ENCODE measurements at regions not wholly inside any gene's neighbourhood (a gene's known extent, or its start where the extent isn't known, plus 50 kb on each side); places are given as distances from the start of the nearest gene placed in this dataset.

DNA sequence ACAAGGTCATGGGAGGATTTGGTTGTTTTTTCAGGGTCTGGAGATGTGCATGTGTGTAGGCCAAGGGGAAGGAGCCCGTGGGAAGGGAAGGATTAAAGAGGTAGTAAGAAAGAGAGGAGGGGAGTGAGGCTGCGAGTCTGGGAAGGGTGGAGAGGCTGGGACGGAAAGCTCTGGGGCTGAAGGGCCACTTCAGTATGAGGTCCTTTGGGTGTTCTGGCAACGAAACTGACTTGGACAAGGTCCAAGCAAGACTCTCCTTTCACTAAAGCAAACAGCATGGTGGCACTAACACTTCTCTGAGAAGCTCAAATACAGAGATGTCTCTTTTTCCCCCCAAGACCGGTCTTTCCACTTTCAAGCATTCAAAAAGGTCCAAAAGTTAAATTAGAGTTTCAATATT is 394.5 kb downstream of the ARHGEF28 start:
- no peak for TF ChIP-seq CREB1 (IDR thresholded peaks at IDR 0.05)
- TF ChIP-seq SRF (IDR thresholded peaks at IDR 0.05; ENCODE audit: low read depth, low read length) = no peak
- no peak for TF ChIP-seq EP300 (IDR thresholded peaks at IDR 0.05; ENCODE audit: borderline replicate concordance in 1 of 2, low read depth in 2 of 2, low read length in 2 of 2)
- no peak for TF ChIP-seq TBP (IDR thresholded peaks at IDR 0.05; ENCODE audit: low read depth, low read length)
- no peak for TF ChIP-seq NANOG (IDR thresholded peaks at IDR 0.05; ENCODE audit: insufficient read depth, low read depth, low read length, poor library complexity, severe bottlenecking)
- no peak for TF ChIP-seq CTCF (IDR thresholded peaks at IDR 0.05; ENCODE audit: control extremely low read depth in 1 of 3, insufficient read depth in 1 of 3, low read depth in 1 of 3, low read length in 3 of 3)
- no peak for TF ChIP-seq RFX5 (IDR thresholded peaks at IDR 0.05; ENCODE audit: borderline replicate concordance, low read depth, low read length)
- no peak for TF ChIP-seq EZH2 (IDR thresholded peaks at IDR 0.05; ENCODE audit: low read depth, low read length, severe bottlenecking)
